Mammary epithelial cell (primary cell): ENCODE measurements at regions not wholly inside any gene's neighbourhood (a gene's known extent, or its start where the extent isn't known, plus 50 kb on each side); places are given as distances from the start of the nearest gene placed in this dataset.
A peak's percentile ranks its signal among the peaks of the same experiment; 100 is the strongest.

Experiments used
- CTCF ChIP-seq, 2 donors: IDR thresholded peaks in 1 of 2; conservative IDR thresholded peaks in 1 of 2; 2 replicates each; pipeline ENCODE4 v1.5.1; 2011 to 2012; ENCODE audit warnings: inconsistent platforms in 2 of 2, low read length in 2 of 2, mild to moderate bottlenecking in 2 of 2, control low read depth in 1 of 2, low read depth in 1 of 2; ENCODE audit not compliant: insufficient read depth in 1 of 2; ENCODE audit errors: extremely low read depth in 1 of 2
- EZH2 ChIP-seq: IDR thresholded peaks from 2 replicates; pipeline ENCODE4 v1.6.1; 2012; ENCODE audit warnings: low read length, inconsistent platforms, borderline replicate concordance

DNA sequence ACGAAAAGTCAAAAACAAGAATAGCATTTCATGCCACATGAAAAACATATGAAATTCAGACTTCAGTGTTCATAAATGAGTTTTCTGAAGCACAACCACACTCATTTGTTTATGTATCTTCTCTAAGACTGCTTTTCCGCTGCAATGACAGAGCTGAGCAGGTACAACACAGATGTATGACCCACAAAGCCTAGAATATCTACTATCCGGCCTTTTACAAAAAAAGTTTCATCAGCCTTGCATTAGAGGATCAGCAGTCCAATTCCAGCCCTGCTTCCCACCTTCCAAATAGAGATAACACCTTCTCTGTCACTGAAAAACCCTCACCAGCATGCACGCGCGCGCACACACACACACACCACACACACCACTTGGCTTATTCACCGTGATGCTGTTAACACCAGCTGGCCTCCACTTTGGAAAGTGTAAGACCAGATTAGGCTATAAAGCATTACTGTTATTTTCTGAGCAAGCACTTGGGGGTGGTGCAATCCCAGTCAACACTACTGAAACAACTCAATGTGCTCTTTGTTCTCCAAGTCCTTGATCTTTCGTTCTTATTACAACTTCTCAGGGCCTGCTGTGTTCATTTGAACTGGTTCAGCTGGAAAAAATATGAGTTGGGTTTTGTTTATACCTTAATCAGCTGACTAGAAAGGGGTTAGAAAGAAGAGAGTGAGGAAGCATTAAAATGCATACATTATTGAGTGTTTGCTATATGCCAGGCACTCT, 90.0 kb downstream of the GLUL start:
- TF ChIP-seq CTCF (conservative IDR thresholded peaks at IDR 0.05 in 1 of 2, IDR thresholded peaks at IDR 0.05 in 1 of 2; ENCODE audit: extremely low read depth in 1 of 2, insufficient read depth in 1 of 2, low read depth in 1 of 2, low read length in 2 of 2), result peak in 1 of 2 donors; percentile 45
- no peak for TF ChIP-seq EZH2
